GM18508 (cell line): ENCODE measurements at regions not wholly inside any gene's neighbourhood (a gene's known extent, or its start where the extent isn't known, plus 50 kb on each side); places are given as distances from the start of the nearest gene placed in this dataset.

Experiments
- ATAC-seq: cut with Tn5 transposase; IDR thresholded peaks from one replicate; pipeline ENCODE4 v1.9.1; 2021; ENCODE audit warnings: moderate number of reproducible peaks; ENCODE audit not compliant: insufficient read depth, unreplicated experiment

GRCh38 chr2:118791483-118791882, 56.0 kb downstream of the EN1 start:
- ATAC-seq, result no peak

DNA sequence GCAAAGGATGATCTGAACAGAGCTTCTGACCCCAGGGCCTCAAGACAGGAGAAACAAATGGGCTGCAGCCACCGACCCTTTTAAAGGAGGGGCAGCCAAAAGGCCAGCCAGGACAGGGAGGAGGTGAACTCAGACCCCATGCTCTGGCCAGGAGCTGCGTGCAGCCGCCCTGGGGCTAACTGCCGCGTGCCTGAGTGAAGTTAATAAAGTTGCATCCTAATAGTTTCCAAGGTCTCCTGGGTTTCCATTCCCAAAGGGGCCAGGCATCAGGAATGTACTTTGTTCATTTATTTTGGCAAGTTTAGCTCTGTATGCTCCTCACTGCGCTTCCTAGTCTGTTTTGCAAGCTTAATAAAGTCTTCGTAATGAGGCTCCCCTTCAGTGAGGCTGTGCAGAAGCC, 60.7 kb downstream of the EN1 start:
- no peak for ATAC-seq

GRCh38 chr2:118784860-118785259, 62.6 kb downstream of the EN1 start:
- ATAC-seq, result no peak

DNA sequence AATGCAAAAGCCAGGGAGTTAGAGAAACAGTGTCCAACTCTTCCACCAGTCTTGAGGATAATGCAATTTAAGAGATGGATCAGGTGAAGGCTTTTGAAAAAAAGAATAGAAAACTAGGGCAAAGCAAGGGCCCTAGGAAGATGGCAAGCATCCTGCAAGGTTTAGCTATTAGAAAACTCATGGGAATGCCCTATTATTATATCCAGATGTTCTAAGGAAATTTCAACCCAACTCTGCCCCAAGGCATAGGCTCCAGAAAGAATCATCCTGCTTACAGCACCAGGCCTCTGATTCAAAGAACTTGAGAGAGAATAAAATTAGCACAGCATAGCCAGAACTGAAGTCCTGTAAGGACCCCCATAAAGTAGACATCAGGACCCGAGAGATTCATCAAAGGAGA, 68.1 kb downstream of the EN1 start:
- no peak for ATAC-seq

- no peak for ATAC-seq
Observed at GRCh38 chr2:118774458-118775133, 72.9 kb downstream of the EN1 start.

GRCh38 chr2:118773826-118774225, 73.6 kb downstream of the EN1 start:
- no peak for ATAC-seq

GRCh38 chr2:118772487-118773200, 74.8 kb downstream of the EN1 start:
- no peak for ATAC-seq

- no peak for ATAC-seq
Observed at GRCh38 chr2:118769707-118770400, 77.6 kb downstream of the EN1 start.

DNA sequence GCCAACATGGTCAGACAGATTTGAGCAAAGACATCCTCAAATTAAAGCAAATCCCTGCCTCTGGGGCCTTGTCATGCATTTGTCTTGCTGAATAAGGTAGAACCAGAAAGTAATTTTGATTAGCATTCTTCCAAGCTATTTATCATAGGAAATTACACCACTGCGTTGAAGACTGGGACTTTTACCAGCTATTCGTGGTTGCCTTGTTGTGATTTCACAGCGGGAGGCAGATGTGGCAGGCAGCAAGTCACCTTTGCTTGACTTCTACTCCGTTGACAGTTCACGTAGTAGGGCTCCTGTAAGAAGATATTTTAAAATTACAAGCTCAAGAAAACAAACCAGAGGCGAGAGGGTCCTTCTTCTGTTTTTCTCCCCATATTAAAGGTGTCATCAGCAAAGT, 80.6 kb downstream of the EN1 start:
- ATAC-seq, result no peak

- no peak for ATAC-seq
Observed at GRCh38 chr2:118764855-118765254, 82.6 kb downstream of the EN1 start.

- no peak for ATAC-seq
Observed at GRCh38 chr2:118763797-118764196, 83.7 kb downstream of the EN1 start.

GRCh38 chr2:118762290-118762689, 85.2 kb downstream of the EN1 start:
- no peak for ATAC-seq

DNA sequence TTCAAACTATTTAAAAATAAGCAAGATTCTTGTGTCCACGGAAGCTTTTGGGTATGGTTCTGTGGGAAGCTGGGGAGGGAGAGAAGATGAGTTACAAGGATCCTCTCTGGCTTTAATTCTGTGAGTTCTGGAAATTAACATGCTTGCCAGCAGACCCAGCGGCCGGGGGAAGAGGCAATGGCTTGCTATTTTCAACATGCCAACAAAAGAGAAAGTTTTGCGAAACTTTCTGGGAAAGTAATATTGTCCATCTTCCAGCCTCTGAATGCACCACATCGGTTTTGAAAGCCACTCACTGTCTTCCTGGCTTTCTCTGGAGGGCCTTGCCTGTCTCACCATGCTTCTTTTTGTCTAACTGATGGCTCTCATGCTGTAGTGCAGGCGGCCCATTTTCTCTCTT, 85.7 kb downstream of the EN1 start:
- no peak for ATAC-seq

GRCh38 chr2:118755901-118756300, 91.5 kb downstream of the EN1 start:
- ATAC-seq, result no peak

DNA sequence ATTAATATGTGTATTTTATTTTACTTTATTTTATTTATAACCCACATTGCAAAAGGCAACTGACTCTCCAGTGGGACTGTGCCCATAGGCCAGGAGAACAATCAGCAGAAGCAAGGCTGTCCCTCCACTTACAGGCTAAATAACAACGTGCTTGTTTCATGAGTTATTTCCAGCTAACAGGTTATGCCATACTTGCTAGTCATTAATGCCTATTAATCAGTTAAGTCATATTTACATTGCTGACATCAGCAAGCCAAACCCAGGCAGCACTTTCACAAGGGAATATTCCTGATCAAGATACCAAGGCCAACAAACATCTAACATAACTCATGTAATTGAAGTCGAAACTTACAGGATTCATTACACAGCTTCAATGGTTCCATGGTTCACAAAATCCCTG, 92.1 kb downstream of the EN1 start:
- ATAC-seq, result no peak

DNA sequence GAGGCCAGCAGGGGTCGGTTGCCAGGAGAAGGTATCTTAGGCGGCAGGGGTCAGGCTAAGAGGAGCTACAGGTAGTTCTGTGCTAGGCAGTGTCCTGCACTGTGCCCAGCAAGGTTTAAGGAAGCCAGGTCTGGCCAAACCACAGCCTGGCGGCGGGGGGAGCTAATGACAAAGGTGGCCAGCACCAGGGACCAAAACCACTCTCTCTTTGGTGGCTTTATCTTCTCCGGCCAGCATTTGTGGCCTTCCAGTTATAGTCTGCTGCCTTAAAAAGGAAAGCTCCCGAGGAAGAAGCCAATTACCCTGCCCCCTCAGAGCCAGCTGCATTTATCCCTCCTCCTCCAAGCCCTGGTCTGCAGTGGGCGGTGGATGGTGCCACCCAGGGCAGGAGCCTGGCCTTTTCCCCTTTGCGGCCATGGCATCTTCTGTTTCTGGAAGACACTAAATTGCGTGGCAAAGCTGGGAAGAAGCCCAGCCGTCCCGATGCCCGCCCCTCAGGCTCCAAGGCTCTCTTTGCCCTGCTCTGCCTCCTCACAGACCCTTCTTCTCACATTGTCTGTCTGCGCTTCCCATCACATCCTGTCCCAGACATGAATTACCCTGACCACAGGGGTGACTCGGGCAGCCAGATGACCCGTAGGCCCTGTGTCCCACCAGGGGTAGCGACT, 94.6 kb downstream of the EN1 start:
- no peak for ATAC-seq

GRCh38 chr2:118750959-118751565, 96.4 kb downstream of the EN1 start:
- ATAC-seq, result no peak

DNA sequence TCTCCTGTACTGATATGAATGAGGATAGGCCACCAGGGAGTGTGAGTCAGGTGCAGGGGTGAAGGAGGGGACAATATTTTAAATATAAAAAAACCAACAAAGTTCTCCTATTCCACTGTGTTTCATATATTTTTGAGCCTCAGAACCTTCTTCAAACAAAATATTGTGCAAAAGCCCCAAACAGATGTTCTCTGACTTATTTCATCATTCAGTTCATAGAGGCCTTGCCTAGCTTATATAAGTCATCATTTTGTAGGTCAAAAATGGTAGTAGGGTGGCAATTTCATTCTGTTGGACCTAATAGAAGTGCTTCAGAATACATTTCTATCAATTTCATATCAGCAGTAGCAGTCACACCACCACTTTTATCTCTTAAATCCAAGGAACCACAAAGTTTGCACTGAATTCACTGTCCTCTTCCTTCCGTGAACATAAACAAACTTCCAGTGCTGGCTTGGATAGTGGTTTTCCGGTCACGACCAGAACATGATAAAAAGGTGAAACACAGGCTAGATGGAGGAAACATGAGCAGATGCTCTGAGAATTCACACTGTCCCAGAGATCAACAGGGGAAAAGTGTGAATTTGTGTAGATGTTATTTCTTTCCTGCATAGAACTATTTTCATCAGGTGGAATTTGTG, 99.1 kb downstream of the EN1 start:
- no peak for ATAC-seq

DNA sequence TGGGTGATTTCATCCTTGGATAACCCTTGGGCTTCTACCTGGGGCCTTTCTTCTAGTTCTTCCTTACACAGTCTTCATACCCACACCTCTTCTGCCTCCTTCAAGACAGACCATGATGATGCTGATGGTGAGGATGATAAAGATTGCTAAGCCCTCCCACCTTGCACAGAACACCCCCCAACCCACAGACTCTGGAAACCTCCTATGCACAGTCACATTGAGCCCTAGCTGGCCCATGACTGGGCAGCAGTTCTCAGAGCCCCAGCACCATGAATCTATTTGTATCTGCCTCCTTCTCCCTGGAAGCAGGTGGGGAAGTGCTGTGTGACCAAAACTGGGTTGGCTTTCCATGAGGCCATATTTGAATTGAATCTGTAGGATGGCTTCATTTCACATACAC, 99.8 kb downstream of the EN1 start:
- ATAC-seq, result no peak

GRCh38 chr2:118747066-118747465, 100.4 kb downstream of the EN1 start:
- no peak for ATAC-seq
